ENCODE measurements at regions not wholly inside any gene's neighbourhood (a gene's known extent, or its start where the extent isn't known, plus 50 kb on each side); places are given as distances from the start of the nearest gene placed in this dataset.

GRCh38 chr9:107644733-107645463 lies 155.3 kb upstream of the KLF4 start:
- Histone ChIP-seq H3K4me3 (replicated peaks in 1 of 2; ENCODE audit: low read depth in 1 of 2, low read length in 2 of 2) (no peak overlapping the region), H2AFZ (ENCODE audit: low read depth, low read length, poor library complexity, severe bottlenecking) (no peak overlapping the region), H3K9ac (ENCODE audit: low read length) (no peak overlapping the region), H3K9me2 (ENCODE audit: insufficient read depth) (no peaks in the 10 kb centered on the region), H3K9me3 (ENCODE audit: control insufficient read depth in 1 of 2, insufficient read depth in 1 of 2, low read depth in 1 of 2, low read length in 2 of 2) (no peaks in the 10 kb centered on the region), H3K4me2 (ENCODE audit: low read length) (no peak overlapping the region), H3K79me2 (ENCODE audit: insufficient read depth, low read length) (no peaks in the 10 kb centered on the region), H4K20me1 (ENCODE audit: insufficient read depth) (no peaks in the 10 kb centered on the region), H3K27ac (ENCODE audit: low read depth, low read length) (no peak overlapping the region), H3K4me1 (ENCODE audit: control insufficient read depth in 1 of 2, insufficient read depth in 2 of 2, low read length in 2 of 2) (no peaks in the 10 kb centered on the region), H3K36me3 (ENCODE audit: control insufficient read depth in 1 of 2, insufficient read depth in 2 of 2, low read length in 2 of 2) (no peaks in the 10 kb centered on the region), H3K27me3 (ENCODE audit: insufficient read depth, low read length) (no peaks in the 10 kb centered on the region)
- ATAC-seq = no peak
- intact Hi-C loops (cut with micrococcal nuclease) = no loop called here
- TF ChIP-seq SP1 (IDR thresholded peaks at IDR 0.05; ENCODE audit: low read depth) = no peak
- TF ChIP-seq EZH2 (IDR thresholded peaks at IDR 0.05) = no peak
- TF ChIP-seq RAD21 (IDR thresholded peaks at IDR 0.05; ENCODE audit: low read depth) = no peak
- no peak for TF ChIP-seq REST (IDR thresholded peaks at IDR 0.05; ENCODE audit: low read depth)
- no peak for TF ChIP-seq SRF (IDR thresholded peaks at IDR 0.05; ENCODE audit: low read depth)
- no peak for TF ChIP-seq ZNF274 (IDR thresholded peaks at IDR 0.05; ENCODE audit: low read depth, low read length)
- no peak for TF ChIP-seq CBX3 (IDR thresholded peaks at IDR 0.05; ENCODE audit: low read depth)
- no peak for TF ChIP-seq SIN3A (IDR thresholded peaks at IDR 0.05; ENCODE audit: low read depth)
- TF ChIP-seq CEBPB (IDR thresholded peaks at IDR 0.05; ENCODE audit: low read depth) = no peak
- TF ChIP-seq ATF3 (IDR thresholded peaks at IDR 0.05) = no peak
- TF ChIP-seq TCF7L2 (IDR thresholded peaks at IDR 0.05; ENCODE audit: borderline replicate concordance, extremely low read depth, insufficient read depth, insufficient read length) = no peak
- no peak for TF ChIP-seq ZFX (IDR thresholded peaks at IDR 0.05)
- no peak for TF ChIP-seq FOSL1 (IDR thresholded peaks at IDR 0.05; ENCODE audit: low read depth)
- TF ChIP-seq POLR2AphosphoS5 (IDR thresholded peaks at IDR 0.05; ENCODE audit: low read depth, low read length) = no peak
- TF ChIP-seq CTCF (IDR thresholded peaks at IDR 0.05 in 2 of 3, conservative IDR thresholded peaks at IDR 0.05 in 1 of 3; ENCODE audit: borderline replicate concordance in 1 of 3, insufficient read depth in 1 of 3, low read depth in 2 of 3, low read length in 2 of 3) = no peak
- TF ChIP-seq EGR1 (IDR thresholded peaks at IDR 0.05; ENCODE audit: low read depth) = no peak
- TF ChIP-seq POLR2A (IDR thresholded peaks at IDR 0.05; ENCODE audit: borderline replicate concordance, extremely low read depth, insufficient read depth, insufficient read length) = no peak
- POLR2A ChIA-PET = no interaction called here
- RAD21 ChIA-PET (ENCODE audit: low non-redundant PET in 1 of 2, low total read pairs in 2 of 2, uncharacterized antibody in 2 of 2, unreplicated experiment in 2 of 2) = no interaction called here
- BruUV-seq (replicated peaks) = no TSS peak
- no peak for DNase-seq (ENCODE audit: low read depth, low spot score)
- CTCF ChIA-PET = no interaction called here

Measured in HCT116 (cell line).